ENCODE measurements at regions not wholly inside any gene's neighbourhood (a gene's known extent, or its start where the extent isn't known, plus 50 kb on each side); places are given as distances from the start of the nearest gene placed in this dataset.

GRCh38 chr2:12317286-12317685 is 399.4 kb upstream of the TRIB2 start:
- TF ChIP-seq CTCF (IDR thresholded peaks at IDR 0.05) (no peak), POLR2A (IDR thresholded peaks at IDR 0.05) (no peak)

Data from right lobe of liver (tissue), 4 donors.